Stomach (tissue), 8 donors: ENCODE measurements at regions not wholly inside any gene's neighbourhood (a gene's known extent, or its start where the extent isn't known, plus 50 kb on each side); places are given as distances from the start of the nearest gene placed in this dataset.
A peak's percentile ranks its signal among the peaks of the same experiment; 100 is the strongest.

Source experiments
- DNase-seq, 2 donors: peaks; one replicate each; pipeline versions ENCODE4 v3.0.0 to v3.0.0-alpha.2; 2013 to 2019
- H3K27ac ChIP-seq, 5 donors: fragments of 200-600 bp in 4 of 5; sonication (generic) in 4 of 5; one replicate each; pipeline ENCODE4 v1.5.1; 2013 to 2019; ENCODE audit warnings: mild to moderate bottlenecking in 1 of 5, moderate library complexity in 1 of 5
- H3K27me3 ChIP-seq, 3 donors: fragments of 200-600 bp; sonication (generic); one replicate each; pipeline ENCODE4 v1.5.1; 2017 to 2019; ENCODE audit warnings: mixed run types in 1 of 3
- H3K36me3 ChIP-seq, 4 donors: fragments of 200-600 bp; sonication (generic); 1 replicate in 3 of 4; 2 replicates in 1 of 4; pipeline ENCODE4 v1.5.1; 2016 to 2019
- H3K4me1 ChIP-seq, 4 donors: fragments of 200-600 bp; sonication (generic); one replicate each; pipeline ENCODE4 v1.5.1; 2016 to 2019
- H3K4me3 ChIP-seq, 4 donors: fragments of 200-600 bp; sonication (generic) in 3 of 4; one replicate each; pipeline ENCODE4 v1.5.1; 2016 to 2019; ENCODE audit warnings: mild to moderate bottlenecking in 1 of 4
- H3K9me3 ChIP-seq, 4 donors: fragments of 200-600 bp; sonication (generic); one replicate each; pipeline ENCODE4 v1.5.1; 2016 to 2019
- CTCF ChIP-seq, 7 experiments: fragments of 450-650 bp in 4 of 7; fragments of 200-600 bp in 3 of 7; sonication (generic) in 3 of 7; IDR thresholded peaks; one replicate each; pipeline ENCODE4 v1.5.1; 2016 to 2019; ENCODE audit warnings: antibody characterized with exemption in 7 of 7, control low read depth in 2 of 7, mild to moderate bottlenecking in 1 of 7
- EP300 ChIP-seq: sonication (generic); formaldehyde crosslinking; IDR thresholded peaks from one replicate; pipeline ENCODE4 v1.6.1; 2017; ENCODE audit warnings: antibody characterized with exemption
- POLR2A ChIP-seq, 4 donors: fragments of 450-650 bp; IDR thresholded peaks; one replicate each; pipeline ENCODE4 v1.6.1; 2016; ENCODE audit warnings: antibody characterized with exemption in 4 of 4, control low read depth in 2 of 4, mild to moderate bottlenecking in 1 of 4, moderate library complexity in 1 of 4
- POLR2AphosphoS5 ChIP-seq, 3 donors: sonication (generic); formaldehyde crosslinking; IDR thresholded peaks; one replicate each; pipeline ENCODE4 v1.6.1; 2016; ENCODE audit warnings: antibody characterized with exemption in 3 of 3
- WGBS, 5 donors: extraction: QIAGEN DNeasy Blood & Tissue Kit in 3 of 5; methylation state at CpG; one replicate each; pipeline versions ENCODE4 v1.1.5 to v1.1.7; 2013 to 2018; 5-methylcytosine and 5-hydroxymethylcytosine counted together
- intact Hi-C: fragments of 100-400 bp; cut with DNase I; formaldehyde crosslinking; loops from one replicate; pipeline ENCODE4 v1.15.1; 2023; ENCODE audit warnings: low total_unique reads
- donor health status: healthy with polysubstance abuse.
- donor health status: Bipolar disorder and iron deficiency.
- donor health status: healthy.

- Histone ChIP-seq H3K27ac (no peak overlapping the region), H3K36me3 (no peaks in the 10 kb centered on the region), H3K27me3 (peaks cover 14 to 100% (median 87%) of the 10 kb centered on the region in 3 donors), H3K4me3 (no peak overlapping the region), H3K9me3 (no peaks in the 10 kb centered on the region), H3K4me1 (peaks cover 23 to 40% (median 37%) of the 10 kb centered on the region in 4 donors)
- TF ChIP-seq CTCF (IDR thresholded peaks at IDR 0.05) = peak in 1 of 7 experiments; percentile 5
- TF ChIP-seq POLR2AphosphoS5 (IDR thresholded peaks at IDR 0.05) = no peak
- intact Hi-C loops = no loop called here
- peak in 1 of 2 donors; percentile 54 for DNase-seq
- WGBS, 5 donors = 22 to 42% (median 30%) methylated on average over 3 to 6 of the region's 6 CpGs
Measured at GRCh38 chr10:101287997-101288635, 58.9 kb upstream of the LBX1 start.

- Histone ChIP-seq H3K9me3 (no peaks in the 10 kb centered on the region), H3K27ac (no peak overlapping the region), H3K4me3 (no peak overlapping the region), H3K27me3 (peaks cover 6 to 100% (median 82%) of the 10 kb centered on the region in 3 donors), H3K36me3 (no peaks in the 10 kb centered on the region), H3K4me1 (peaks cover 18 to 33% (median 30%) of the 10 kb centered on the region in 4 donors)
- DNase-seq = no peak
- intact Hi-C loops = no loop called here
- 40 to 68% (median 42%) methylated on average over 3 of the region's 3 CpGs for WGBS, 5 donors
- no peak for TF ChIP-seq POLR2AphosphoS5 (IDR thresholded peaks at IDR 0.05)
- no peak for TF ChIP-seq POLR2A (IDR thresholded peaks at IDR 0.05)
- no peak for TF ChIP-seq EP300
- no peak for TF ChIP-seq CTCF (IDR thresholded peaks at IDR 0.05)
Measured at GRCh38 chr10:101289541-101289940, 60.3 kb upstream of the LBX1 start.

DNA sequence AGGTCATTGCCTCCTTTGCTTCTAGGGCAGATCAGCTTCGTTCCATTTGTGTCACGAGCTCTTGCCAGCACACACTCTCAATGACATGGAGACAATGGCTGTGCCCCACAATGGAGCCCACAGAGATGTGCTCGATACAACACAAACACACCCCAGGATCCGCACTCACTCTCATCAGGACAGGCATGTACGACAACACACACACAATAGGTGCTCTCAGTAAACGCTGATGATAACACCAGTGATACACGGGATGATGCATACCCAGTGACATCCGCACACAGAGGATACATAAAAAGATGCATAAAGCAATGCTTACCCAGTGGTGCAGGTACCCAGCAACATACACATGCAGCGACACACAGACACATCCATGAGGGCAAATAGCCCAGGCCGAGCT is 61.2 kb upstream of the LBX1 start:
- WGBS, 5 donors = 39 to 62% (median 46%) methylated on average over 9 to 10 of the region's 10 CpGs
- peaks cover 5 to 100% (median 82%) of the 10 kb centered on the region in 3 donors for H3K27me3 ChIP-seq

DNA sequence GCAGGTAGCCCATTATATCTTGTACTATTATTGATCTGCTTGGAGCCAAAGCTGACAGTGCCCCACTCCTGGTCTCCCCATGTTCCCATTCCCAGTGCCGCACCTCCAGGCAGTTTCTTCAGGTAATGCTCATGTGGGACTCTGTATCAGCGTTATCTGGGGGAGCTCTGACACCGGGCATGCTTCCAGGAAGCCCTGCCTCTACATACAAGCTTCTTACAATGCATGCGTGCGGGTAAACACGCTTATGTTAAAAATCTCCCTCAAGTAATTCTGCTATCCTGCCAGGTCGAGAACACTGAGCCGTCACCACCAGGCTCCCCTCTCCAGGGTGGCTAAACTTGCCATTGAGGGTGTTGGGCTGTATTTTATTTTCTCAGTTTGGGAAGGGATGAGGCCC is 61.6 kb upstream of the LBX1 start:
- TF ChIP-seq POLR2A (IDR thresholded peaks at IDR 0.05) (no peak), EP300 (no peak), CTCF (IDR thresholded peaks at IDR 0.05) (no peak), POLR2AphosphoS5 (IDR thresholded peaks at IDR 0.05) (no peak)
- Histone ChIP-seq H3K36me3 (no peaks in the 10 kb centered on the region), H3K4me1 (peaks cover 18 to 32% (median 28%) of the 10 kb centered on the region in 4 donors), H3K27ac (no peak overlapping the region), H3K27me3 (peaks cover 5 to 100% (median 78%) of the 10 kb centered on the region in 3 donors), H3K4me3 (peak overlapping the region in 1 of 4 donors; percentile 70), H3K9me3 (no peaks in the 10 kb centered on the region)
- intact Hi-C loops = no loop called here
- peak in 1 of 2 donors; percentile 32 for DNase-seq
- 19 to 48% (median 27%) methylated on average over 8 of the region's 8 CpGs for WGBS, 5 donors

More for the DNA sequence above, 61.2 kb upstream of the LBX1 start:
- Histone ChIP-seq H3K27ac (no peak overlapping the region), H3K9me3 (no peaks in the 10 kb centered on the region), H3K4me1 (peaks cover 18 to 32% (median 28%) of the 10 kb centered on the region in 4 donors), H3K36me3 (no peaks in the 10 kb centered on the region), H3K4me3 (no peak overlapping the region)
- intact Hi-C loops = no loop called here
- no peak for DNase-seq
- no peak for TF ChIP-seq POLR2AphosphoS5 (IDR thresholded peaks at IDR 0.05)
- no peak for TF ChIP-seq EP300
- TF ChIP-seq CTCF (IDR thresholded peaks at IDR 0.05) = no peak
- no peak for TF ChIP-seq POLR2A (IDR thresholded peaks at IDR 0.05)
